GM18498 (cell line): ENCODE measurements at regions not wholly inside any gene's neighbourhood (a gene's known extent, or its start where the extent isn't known, plus 50 kb on each side); places are given as distances from the start of the nearest gene placed in this dataset.

Experiments used
- ATAC-seq: cut with Tn5 transposase; IDR thresholded peaks from one replicate; pipeline ENCODE4 v1.9.1; 2021; ENCODE audit warnings: mild to moderate bottlenecking, moderate library complexity; ENCODE audit not compliant: unreplicated experiment

DNA sequence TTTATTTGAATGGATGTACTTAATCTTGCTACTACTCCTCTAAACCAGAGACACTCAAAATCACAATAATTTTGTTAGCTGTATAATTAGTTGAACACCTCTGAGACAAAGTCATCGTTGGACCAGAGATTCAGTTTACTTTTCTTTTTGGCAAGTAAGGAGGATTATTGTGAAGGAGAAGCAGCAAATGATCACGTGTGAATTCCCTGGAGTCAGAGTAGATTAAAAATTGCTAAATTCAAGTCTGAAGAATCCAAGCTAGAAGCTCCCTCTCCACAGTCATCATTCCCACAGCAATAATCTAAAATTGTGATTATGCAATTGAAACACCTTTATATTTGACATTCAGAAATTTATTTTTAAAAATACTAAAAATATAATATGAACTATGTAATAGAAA, 484.4 kb downstream of the CMPK2 start:
- no peak for ATAC-seq

DNA sequence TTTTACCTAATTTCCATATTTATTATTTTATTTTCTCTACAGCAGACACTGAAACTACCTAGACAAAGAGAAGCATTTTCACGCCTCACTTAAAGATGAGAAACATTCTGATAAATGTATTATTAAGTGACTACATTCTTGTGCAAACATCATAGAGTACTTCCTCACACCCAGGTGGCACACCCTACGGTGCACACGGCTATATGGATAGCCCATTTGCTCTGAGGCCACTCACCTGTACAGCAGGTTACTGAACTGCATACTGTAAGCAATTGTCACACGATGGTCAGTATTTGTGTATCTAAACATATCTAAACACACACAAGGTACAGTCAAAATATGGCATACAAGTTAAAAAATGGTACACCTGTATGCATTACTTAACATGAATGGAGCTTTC, 481.4 kb downstream of the CMPK2 start:
- no peak for ATAC-seq

DNA sequence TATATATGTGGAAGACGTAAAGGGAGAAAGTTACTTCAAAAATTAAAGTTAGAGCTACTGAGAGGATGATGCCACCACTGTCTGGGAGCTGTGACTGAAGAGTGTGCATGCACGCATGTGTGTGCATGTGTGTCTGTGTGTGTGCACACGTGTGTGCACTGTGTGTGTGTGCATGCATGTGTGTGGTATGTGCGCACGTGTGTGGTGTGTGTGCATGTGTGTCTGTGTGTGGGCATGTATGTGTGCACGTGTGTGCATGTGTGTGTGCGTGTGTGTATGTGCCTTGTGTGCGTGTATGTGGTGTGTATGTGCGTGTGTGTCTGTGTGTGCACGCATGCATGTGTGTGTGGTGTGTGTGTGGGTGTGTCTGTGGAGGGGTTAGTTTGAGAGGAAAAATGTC, 473.4 kb downstream of the CMPK2 start:
- no peak for ATAC-seq

DNA sequence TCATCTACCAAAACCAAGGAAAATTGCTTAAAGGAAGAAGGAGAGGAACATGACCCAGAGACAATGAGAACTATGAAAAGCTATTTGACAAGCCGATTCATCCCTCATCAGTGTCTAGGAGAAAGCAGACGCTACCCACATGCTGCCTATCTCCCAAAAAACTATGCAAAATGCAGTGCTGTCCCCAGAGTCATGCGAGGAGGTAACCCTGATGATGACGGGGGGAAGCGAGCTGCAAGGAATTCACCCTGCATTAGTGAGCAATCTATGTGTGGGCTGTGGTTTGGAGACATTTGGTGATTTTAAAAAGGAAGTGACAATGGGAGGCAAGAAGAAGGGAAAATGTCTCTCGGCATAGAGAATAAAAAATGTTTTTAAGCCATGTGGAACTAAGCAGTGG, 472.7 kb downstream of the CMPK2 start:
- no peak for ATAC-seq

DNA sequence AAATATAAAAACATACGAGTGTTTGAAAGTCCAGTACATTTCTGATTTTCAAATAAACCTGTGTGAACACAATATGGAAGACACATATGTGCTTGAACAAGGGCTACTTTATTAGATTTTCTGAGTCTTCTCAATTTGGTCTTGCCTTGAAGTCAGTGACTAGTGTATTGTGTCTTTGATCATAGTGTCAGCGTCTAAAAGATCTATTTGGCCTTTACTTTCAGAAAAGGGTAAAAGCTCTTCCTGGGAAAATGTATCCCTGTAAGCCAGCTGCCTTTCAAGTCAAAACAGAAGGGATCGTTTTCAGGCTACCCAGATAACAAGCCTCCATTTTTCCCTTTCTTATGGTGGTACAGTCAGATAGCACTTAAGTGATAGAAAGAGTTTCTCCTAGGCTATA, 471.9 kb downstream of the CMPK2 start:
- ATAC-seq, result no peak

DNA sequence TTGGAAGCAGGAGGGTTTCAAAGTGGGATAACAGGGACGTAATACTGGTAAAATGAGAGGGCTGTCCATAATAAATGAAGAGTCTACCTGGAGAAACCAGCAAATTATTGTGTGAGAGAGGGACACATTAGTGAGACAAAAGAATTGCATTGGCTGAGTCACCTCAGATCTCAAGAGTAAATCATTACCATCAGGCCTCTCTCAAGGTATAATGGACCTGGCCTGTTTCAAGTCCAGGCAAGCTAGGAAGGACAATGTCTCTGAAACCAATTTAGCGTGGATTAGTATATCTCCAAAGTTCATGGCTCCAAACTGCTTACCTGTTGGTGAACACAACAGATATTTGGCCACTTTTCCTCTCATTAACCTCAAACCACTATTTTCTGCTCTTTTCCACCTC, 471.4 kb downstream of the CMPK2 start:
- no peak for ATAC-seq

DNA sequence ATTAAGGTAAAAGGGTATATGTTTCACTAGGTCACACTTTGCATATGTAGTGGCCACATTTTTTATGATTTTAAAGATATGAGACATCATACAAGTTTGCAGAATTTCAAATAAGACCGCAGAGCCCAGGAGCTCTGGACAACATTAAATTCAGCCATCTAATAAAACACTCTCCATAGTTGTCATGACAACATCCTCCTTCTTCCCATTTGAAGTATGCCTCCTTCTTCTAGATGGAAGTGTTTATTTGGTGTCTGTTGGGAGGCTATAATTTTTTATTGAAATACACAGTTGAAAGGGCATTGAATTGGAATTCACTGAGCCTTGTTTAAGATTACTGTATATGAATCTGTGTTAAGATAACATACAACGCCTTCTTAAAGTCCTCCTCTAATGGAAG, 467.3 kb downstream of the CMPK2 start:
- no peak for ATAC-seq

DNA sequence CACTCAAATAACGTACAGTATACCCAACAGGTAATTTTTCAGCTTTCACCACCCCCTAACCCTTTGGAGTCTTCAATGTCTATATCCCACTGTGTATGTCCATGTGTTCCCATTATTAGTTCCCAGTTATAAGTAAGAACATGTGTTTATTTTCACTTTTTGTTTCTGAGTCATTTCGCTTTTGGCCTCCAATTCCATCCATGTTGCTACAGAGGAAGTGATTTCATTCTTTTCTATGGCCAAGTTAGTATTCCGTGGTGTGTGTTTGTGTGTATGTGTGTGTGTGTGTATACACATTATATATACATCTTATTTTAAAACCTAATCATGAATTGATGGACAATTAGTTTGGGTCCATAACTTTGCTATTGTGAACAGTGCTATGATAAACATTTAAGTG, 464.4 kb downstream of the CMPK2 start:
- no peak for ATAC-seq

DNA sequence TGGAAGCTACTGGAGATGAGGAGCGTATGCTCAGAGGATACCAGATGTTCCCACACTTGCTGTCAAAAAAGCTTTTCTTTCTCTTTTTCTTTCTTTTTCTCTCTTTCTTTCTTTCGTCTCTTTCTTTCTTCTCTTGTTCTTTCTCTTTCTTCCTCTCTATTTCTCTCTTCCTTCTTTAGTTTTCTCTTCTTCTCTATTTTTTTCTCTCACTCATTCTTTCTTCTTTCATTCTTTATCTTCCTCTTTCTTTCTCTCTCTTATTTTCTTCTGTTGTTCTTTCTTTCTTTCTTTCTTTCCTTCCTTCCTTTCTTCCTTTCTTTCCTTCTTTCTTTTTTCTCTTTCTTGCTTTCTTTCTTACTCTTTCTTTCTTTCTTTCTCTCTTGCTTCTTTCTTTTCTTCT, 457.6 kb downstream of the CMPK2 start:
- no peak for ATAC-seq

DNA sequence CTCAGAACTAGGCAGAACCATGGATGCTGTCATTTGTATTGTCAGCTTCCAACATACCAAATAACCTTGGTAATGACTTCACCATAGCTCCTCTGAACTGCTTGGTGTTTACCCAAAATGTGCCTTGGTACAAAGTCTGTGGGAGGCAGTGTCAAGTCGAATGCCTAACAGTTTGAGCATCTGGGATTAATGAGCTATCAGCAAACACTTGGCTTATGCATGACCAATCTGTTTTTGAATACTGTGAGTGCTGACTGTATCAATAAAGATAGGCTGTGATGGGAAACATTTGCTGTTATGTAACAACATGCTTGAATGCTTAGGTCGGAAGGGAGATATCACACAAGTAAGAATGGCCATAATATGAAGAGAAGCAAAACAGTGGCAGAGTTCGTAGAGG, 455.4 kb downstream of the CMPK2 start:
- no peak for ATAC-seq

DNA sequence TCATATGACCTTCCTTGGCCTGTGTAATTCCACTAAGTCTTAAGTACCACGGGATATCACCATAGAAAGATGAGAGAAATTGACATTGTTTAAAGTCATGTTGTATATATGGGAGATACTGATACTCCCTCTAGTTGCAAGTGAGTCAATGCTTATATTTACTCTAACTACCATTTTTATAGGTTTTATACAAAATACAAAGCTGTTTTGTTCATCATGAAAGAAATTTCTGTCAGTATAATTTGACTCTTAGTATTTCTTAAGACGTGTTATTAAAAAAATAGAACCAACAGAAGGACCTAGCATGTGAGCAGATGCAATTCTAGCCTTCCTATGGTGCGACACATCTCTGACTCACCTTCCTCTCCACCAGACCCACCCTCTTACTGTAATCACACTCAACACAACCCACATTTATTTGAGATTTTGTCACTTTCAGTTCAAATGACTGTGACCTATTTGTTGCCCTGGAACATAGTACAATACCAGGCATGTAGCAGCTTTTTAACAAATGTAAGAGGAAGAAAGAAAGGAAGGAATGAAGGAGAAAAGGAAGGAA, 453.1 kb downstream of the CMPK2 start:
- ATAC-seq, result no peak

DNA sequence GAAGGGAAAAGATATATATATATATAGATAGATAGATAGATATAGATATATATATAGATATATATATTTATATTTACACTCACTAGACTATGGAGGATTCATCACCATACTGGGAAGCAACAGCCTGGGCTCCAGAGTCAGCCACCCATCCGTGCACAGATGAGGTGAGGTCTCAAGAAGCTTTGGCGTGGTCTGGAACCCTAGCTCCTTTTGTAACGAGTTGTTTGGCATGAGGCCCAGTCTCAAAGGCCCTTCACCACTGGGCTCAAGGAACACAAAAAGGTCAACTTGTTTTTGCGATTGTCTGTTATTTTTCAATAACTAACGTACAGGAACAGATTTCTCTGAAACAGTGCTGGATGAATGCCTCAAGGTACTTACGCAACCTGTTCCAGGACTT, 448.7 kb downstream of the CMPK2 start:
- ATAC-seq, result no peak

DNA sequence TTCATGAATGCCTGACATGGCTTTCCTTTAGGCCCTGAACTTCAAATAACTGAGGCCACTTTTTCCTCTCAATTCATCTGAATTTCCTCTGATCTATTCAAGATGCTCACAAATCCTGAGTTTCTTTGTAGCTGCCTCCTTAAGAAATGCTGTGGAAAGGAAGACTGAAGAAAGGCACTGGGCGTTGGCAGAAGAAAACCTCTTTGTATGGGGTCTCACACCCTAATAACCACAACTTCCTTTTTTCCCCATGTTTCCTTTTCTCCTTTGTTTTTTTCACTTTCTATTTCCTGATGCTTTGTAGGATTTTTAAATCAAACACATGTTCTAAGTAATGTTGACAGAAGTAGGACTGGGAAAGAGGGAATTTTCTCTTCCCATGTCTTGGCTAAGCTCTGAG, 447.4 kb downstream of the CMPK2 start:
- ATAC-seq, result no peak

DNA sequence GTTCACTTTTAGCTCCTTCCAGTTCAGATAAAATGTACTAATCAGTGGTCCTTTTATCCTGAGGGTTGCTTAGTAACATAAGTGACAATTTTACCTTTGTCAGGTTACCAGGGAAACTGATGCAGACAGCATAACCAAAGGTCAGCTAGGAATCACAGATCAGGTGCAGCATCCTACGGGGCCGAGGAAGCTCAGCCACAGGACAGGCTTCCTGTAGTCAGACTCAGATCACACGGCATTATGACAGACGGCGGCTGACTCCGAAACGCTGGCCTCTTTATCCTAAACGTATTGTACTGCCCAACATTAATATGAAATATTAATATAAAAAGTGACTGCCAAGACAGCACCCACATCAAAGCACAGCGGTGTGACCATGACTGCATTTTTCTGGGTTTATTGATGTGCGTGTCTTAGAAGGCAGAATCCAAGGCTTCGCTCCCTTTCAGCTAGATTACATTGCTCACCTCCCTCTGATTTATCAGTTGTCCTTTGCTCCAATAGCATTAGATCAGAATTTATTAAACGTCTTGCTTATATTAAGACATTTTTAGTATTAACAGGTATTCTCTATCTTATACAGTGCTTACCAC, 444.5 kb downstream of the CMPK2 start:
- ATAC-seq, result no peak

DNA sequence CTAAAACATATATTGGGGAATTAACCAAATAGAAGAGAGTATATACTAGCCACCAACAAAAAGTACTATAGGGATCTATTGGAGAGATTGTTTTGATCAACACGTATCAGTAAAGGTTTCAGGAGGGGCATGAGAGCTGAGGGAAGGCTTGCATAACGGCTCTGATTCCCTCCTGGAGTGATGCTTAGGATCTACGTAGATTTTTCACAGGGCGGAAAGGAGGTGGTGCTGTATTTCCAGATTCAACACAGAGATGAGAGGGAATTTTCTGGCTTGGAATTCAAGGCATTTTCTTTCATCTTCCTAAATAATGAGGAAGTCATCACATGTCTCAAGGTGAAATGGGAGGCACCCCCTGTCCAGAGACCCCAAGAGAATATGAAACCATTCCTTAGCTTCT, 443.8 kb downstream of the CMPK2 start:
- no peak for ATAC-seq

DNA sequence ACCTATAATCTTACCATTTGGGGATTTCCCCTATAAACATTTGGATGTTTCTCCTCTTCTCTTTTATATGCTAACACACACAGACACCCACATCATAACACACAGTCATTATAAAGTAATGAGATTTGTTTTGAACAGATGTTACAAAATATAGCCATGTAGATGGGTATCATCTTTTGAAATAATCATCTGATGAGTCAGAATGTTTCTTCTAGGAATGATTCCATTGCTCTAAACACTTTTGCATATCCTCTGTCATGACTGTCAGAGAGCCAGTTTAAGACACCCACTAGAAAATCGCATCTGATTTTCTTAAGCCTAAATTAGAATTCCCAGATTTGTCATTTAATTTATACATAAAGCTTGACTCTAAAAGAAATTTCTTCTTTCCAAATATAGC, 442.6 kb downstream of the CMPK2 start:
- ATAC-seq, result no peak

DNA sequence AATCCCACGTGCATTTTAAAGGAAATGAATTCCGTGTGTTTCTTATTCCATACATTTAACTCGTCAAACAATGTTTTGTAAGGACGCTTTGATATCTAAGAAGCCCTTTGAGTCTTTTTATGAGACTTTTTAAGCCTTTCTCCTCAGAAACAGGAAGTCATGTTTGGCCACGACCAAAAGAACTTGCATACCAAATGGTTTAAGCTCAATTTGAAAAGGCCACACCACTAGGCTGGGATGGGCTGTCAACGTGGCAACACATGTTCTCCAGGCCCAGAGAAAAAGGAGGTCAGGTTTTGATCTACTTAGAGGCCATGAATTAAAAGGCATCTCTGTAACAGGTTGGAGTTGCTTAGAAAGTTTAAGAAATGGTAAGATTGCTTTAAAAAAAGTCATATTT, 441.8 kb downstream of the CMPK2 start:
- no peak for ATAC-seq

DNA sequence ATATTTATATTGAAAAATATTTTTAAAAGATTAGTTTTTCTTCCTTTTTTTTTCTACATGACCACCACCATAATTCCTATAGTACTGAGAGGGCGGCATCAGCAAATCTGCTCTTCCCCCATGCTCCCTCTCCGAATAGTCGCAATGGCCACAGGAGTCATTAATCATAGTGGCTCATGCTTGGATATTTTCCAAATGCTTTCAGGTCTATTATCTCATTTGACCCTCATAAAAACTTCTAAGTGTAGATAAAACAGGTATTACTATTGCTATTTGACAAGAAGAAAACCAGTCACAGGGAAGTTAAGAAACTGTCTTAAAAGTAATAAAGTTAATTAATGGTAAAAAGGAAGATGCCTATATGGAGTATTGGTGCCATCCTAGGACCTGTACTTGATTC, 440.7 kb downstream of the CMPK2 start:
- no peak for ATAC-seq

DNA sequence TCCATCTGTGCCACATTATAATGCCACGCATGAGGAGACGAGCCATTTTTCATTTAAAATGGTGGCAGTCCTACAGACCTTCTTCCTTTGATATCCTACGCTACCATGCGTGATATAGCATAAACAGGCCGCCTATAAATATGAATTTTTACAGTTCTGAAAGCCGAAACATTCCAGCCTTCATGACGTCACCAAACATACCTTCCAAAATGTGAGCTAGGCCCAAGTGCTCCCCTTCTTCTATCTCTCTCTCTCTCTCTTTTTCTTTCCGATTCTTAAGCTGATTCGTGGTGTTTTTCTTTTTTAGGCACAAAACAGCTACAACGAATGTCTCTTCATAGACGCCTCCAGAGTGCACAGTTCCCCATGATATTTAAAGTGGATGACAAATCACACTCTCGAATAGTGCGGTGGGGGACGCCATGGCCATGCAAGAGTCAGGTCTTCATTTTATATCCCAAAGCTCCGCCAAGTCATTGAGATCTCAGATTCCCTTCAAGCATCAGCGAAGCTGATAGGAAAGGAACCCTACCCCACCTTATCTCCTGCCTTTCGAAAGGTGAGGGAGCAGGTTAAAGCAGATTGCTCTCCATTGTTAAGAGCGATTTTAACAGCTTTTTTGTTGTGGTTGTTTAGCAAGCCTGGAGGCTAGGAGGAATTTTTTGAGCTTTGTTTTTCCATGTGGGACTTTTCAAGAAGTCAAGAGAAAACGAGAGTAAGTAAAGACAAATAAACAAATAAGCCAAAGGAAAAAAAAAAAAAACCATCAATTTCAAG, 436.3 kb downstream of the CMPK2 start:
- ATAC-seq, result no peak

DNA sequence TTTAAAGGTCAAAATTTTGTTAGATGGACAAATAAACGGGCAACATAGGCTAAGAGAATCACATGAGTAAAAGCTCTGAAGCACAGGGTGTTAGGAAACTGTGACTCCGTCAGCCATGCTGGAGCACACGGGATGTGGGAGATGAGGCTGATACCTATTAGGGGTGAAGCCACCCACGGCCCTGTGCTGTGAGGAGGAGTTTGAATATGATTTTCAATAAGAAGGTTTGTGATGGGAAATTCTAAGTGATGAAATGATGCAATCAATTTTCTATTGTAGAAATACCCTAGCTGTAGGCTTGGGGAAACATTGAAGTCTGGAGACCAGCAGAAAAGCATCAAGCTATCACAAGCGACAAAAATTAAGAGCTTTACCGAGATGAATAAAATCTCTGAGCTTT, 431.3 kb downstream of the CMPK2 start:
- no peak for ATAC-seq

DNA sequence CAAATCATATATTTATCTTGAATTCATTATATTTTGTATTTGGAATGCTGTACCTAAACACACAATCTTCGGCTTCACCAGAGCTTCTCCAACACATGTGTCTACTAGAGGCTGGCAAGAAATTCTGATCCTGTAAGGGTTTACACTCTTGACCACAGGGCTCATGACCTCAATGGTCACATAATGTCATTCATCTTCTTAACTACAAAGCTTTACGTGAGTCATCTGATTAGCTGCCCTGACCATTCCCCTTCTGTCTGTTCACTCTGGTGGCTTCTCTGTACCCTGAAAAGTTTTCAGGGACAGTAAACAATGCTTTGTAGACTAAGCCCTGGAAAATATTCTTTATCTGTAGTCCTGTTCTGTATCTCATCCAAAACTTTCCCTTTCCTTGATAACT, 423.9 kb downstream of the CMPK2 start:
- no peak for ATAC-seq

DNA sequence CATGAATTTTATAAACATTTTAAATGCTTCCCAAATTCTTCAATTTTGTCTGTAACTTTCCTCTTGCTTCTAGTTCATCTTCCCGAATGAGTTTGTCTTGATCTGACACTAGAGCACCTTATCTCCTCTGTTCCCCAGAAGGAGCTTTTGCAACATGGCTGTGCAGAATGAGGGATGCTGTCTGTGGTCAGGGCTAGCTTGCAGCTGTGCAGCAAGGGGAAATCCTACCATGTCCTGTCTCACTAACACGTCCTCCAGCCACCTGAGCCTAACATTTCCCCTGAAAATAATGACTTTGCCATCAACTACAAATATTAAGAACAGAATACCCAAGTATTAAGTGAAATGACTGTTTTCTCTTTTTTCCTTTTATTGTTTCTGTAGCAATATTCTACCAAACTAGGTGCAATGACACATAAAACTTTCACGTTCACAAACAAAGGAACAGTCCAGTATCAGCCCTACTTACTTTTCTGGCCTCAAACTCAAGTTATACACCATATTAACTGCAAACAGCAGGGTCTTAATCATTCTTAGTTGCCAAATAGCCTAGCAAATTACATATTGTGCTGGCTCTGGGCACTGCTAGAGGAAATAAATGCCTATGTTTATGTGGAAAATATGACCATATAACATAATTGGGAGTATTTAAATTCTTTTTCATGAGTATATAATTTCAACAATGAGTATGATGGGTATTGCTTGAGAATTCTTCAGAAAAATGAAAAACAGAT, 423.3 kb downstream of the CMPK2 start:
- no peak for ATAC-seq
